Omental fat pad (tissue), 3 donors: ENCODE measurements at regions not wholly inside any gene's neighbourhood (a gene's known extent, or its start where the extent isn't known, plus 50 kb on each side); places are given as distances from the start of the nearest gene placed in this dataset.

Source experiments
- ATAC-seq: fragments of 150-250 bp; one replicate; pipeline ENCODE4 v1.9.1; 2016; ENCODE audit warnings: mild to moderate bottlenecking, moderate library complexity; ENCODE audit not compliant: low FRiP score
- DNase-seq: peaks from one replicate; pipeline ENCODE4 v3.0.0-alpha.2; 2019; ENCODE audit warnings: low spot score
- CTCF ChIP-seq, 3 donors: fragments of 450-650 bp; IDR thresholded peaks; one replicate each; pipeline ENCODE4 v1.5.1; 2016 to 2017; ENCODE audit warnings: antibody characterized with exemption in 3 of 3, mild to moderate bottlenecking in 3 of 3, moderate library complexity in 2 of 3

GRCh38 chr3:19022546-19022945 lies 125.8 kb upstream of the KCNH8 start:
- DNase-seq: no peak
- TF ChIP-seq CTCF (IDR thresholded peaks at IDR 0.05): no peak
- no peak for ATAC-seq

DNA sequence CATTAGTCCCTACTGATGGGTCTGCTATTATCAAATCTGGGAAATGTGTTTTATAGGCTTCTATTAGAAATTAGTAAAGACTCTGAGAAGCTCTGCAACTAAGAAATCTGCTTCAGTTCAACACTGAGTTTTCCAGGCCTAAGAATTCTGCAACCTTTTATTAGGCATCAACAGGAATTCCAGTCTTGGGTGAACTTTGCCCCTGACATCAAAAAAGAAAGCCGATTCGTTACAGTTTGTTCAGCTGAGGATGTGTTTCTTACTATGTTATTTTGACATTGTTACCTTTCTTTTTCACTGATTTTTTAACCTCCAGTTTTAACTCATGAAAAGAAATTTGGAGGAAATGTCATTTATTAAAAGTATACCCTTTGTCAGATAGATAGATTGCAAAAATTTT lies 131.5 kb upstream of the KCNH8 start:
- no peak for ATAC-seq
- DNase-seq: no peak
- no peak for TF ChIP-seq CTCF (IDR thresholded peaks at IDR 0.05)

GRCh38 chr3:19013879-19014278 lies 134.4 kb upstream of the KCNH8 start:
- ATAC-seq: peak; percentile 71
- no peak for DNase-seq
- TF ChIP-seq CTCF (IDR thresholded peaks at IDR 0.05): no peak

DNA sequence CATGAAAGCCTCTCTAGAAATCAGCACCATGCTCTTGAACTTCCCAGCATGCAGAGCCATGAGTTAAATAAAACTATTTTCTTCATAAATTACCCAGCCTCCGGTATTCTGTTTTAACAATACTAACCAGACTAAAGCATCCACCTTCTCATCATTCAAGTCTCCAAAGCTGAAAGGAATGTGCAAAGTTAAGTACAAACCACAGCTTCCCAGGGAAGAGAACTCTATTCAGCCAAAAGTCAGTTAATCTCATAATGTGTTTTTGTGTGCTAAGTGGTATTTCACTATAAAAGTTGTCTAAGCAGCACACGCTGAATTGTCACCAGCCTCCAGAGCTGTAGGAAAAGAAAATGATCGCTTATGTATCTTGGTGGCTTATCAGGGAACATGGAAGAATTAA lies 135.5 kb upstream of the KCNH8 start:
- DNase-seq (no peak), ATAC-seq (no peak)
- no peak for TF ChIP-seq CTCF (IDR thresholded peaks at IDR 0.05)

GRCh38 chr3:19002606-19003005 lies 145.7 kb upstream of the KCNH8 start:
- DNase-seq (no peak), ATAC-seq (no peak)
- TF ChIP-seq CTCF (IDR thresholded peaks at IDR 0.05): no peak

DNA sequence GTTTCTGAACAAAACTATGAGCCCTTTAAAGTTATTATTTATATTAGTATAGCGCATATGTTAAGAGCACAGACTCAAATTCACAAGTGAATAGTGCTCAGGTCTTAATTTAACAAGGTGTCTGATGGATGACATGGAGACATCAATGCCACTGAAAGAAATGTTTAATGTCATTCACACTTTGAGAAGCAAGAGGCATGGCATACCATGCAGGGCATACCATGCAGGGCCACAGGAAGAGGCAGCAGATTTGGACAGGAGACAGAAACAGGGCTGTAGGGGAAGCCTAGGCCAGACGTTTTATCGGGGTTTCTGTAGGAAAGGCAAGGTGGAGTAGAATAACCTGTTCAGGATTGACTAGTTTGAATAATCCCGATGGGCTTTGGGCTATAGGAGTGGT lies 150.2 kb upstream of the KCNH8 start:
- DNase-seq (no peak), ATAC-seq (no peak)
- no peak for TF ChIP-seq CTCF (IDR thresholded peaks at IDR 0.05)

GRCh38 chr3:18992709-18993108 lies 155.6 kb upstream of the KCNH8 start:
- ATAC-seq: no peak

More at GRCh38 chr3:18992709-18993108, 155.6 kb upstream of the KCNH8 start:
- TF ChIP-seq CTCF (IDR thresholded peaks at IDR 0.05): no peak
- no peak for DNase-seq
